ENCODE measurements at regions not wholly inside any gene's neighbourhood (a gene's known extent, or its start where the extent isn't known, plus 50 kb on each side); places are given as distances from the start of the nearest gene placed in this dataset.

- no peak for TF ChIP-seq POLR2A (IDR thresholded peaks at IDR 0.05)
- TF ChIP-seq CTCF (IDR thresholded peaks at IDR 0.05), result no peak
- H3K4me1 ChIP-seq, result no peaks in the 10 kb centered on the region
- no peaks in the 10 kb centered on the region for H3K27me3 ChIP-seq
- no peaks in the 10 kb centered on the region for H3K36me3 ChIP-seq
- H3K9me3 ChIP-seq, result no peaks in the 10 kb centered on the region
- H3K27ac ChIP-seq, result no peak overlapping the region
- H3K4me3 ChIP-seq, result no peak overlapping the region
- no peak for DNase-seq
Measured at GRCh38 chr13:34587576-34587975, 354.5 kb upstream of the NBEA start.

- Histone ChIP-seq H3K9me3 (no peaks in the 10 kb centered on the region), H3K4me1 (no peaks in the 10 kb centered on the region), H3K4me3 (no peak overlapping the region), H3K27me3 (no peaks in the 10 kb centered on the region), H3K36me3 (no peaks in the 10 kb centered on the region), H3K27ac (no peak overlapping the region)
- TF ChIP-seq POLR2A (IDR thresholded peaks at IDR 0.05) (no peak), CTCF (IDR thresholded peaks at IDR 0.05) (no peak)
- DNase-seq, result no peak
Measured at GRCh38 chr13:34588362-34588761, 353.7 kb upstream of the NBEA start.

- Histone ChIP-seq H3K9me3 (no peaks in the 10 kb centered on the region), H3K36me3 (no peaks in the 10 kb centered on the region), H3K4me1 (no peaks in the 10 kb centered on the region), H3K4me3 (no peak overlapping the region), H3K27ac (no peak overlapping the region), H3K27me3 (no peaks in the 10 kb centered on the region)
- DNase-seq, result no peak
- TF ChIP-seq POLR2A (IDR thresholded peaks at IDR 0.05) (no peak), CTCF (IDR thresholded peaks at IDR 0.05) (no peak)
Measured at GRCh38 chr13:34589581-34589980, 352.5 kb upstream of the NBEA start.

- DNase-seq, result no peak
- H3K36me3 ChIP-seq, result no peaks in the 10 kb centered on the region
- H3K9me3 ChIP-seq, result no peaks in the 10 kb centered on the region
- no peak overlapping the region for H3K4me3 ChIP-seq
- H3K4me1 ChIP-seq, result no peaks in the 10 kb centered on the region
- TF ChIP-seq CTCF (IDR thresholded peaks at IDR 0.05) (no peak), POLR2A (IDR thresholded peaks at IDR 0.05) (no peak)
- H3K27ac ChIP-seq, result no peak overlapping the region
- H3K27me3 ChIP-seq, result no peaks in the 10 kb centered on the region
Measured at GRCh38 chr13:34591129-34591528, 350.9 kb upstream of the NBEA start.

- no peak overlapping the region for H3K27ac ChIP-seq
- no peaks in the 10 kb centered on the region for H3K4me1 ChIP-seq
- no peak overlapping the region for H3K4me3 ChIP-seq
- no peaks in the 10 kb centered on the region for H3K27me3 ChIP-seq
- H3K9me3 ChIP-seq, result no peaks in the 10 kb centered on the region
- H3K36me3 ChIP-seq, result no peaks in the 10 kb centered on the region
- TF ChIP-seq CTCF (IDR thresholded peaks at IDR 0.05), result no peak
- no peak for TF ChIP-seq POLR2A (IDR thresholded peaks at IDR 0.05)
- DNase-seq, result no peak
Measured at GRCh38 chr13:34591900-34592529, 350.1 kb upstream of the NBEA start.

- Histone ChIP-seq H3K36me3 (no peaks in the 10 kb centered on the region), H3K27me3 (no peaks in the 10 kb centered on the region), H3K4me1 (no peaks in the 10 kb centered on the region), H3K27ac (no peak overlapping the region), H3K4me3 (no peak overlapping the region), H3K9me3 (no peaks in the 10 kb centered on the region)
- DNase-seq, result no peak
- TF ChIP-seq POLR2A (IDR thresholded peaks at IDR 0.05), result no peak
- no peak for TF ChIP-seq CTCF (IDR thresholded peaks at IDR 0.05)
Measured at GRCh38 chr13:34593658-34594057, 348.4 kb upstream of the NBEA start.

Data from Peyer's patch (tissue), 4 donors.